Natural killer cell (primary cell): ENCODE measurements at regions not wholly inside any gene's neighbourhood (a gene's known extent, or its start where the extent isn't known, plus 50 kb on each side); places are given as distances from the start of the nearest gene placed in this dataset.

Experiments
- ATAC-seq, 3 donors: fragments of 150-1000 bp in 2 of 3; fragments of 200-7000 bp in 1 of 3; cut with Tn5 transposase; 1 replicate in 1 of 3; 2 replicates in 2 of 3; pipeline ENCODE4 v1.10.0; 2021; ENCODE audit warnings: mild to moderate bottlenecking in 2 of 3, moderate library complexity in 2 of 3
- DNase-seq, 2 donors: peaks; one replicate each; pipeline versions ENCODE4 v3.0.0 to v3.0.0-alpha.2; 2013 to 2021; ENCODE audit warnings: mixed read lengths in 1 of 2
- H3K27ac ChIP-seq: one replicate; pipeline ENCODE4 v1.5.1; 2013; ENCODE audit warnings: mild to moderate bottlenecking, low read length
- H3K27me3 ChIP-seq: one replicate; pipeline ENCODE4 v1.6.1; 2013; ENCODE audit warnings: low read length; ENCODE audit not compliant: control insufficient read depth, insufficient read depth
- H3K36me3 ChIP-seq: one replicate; pipeline ENCODE4 v1.6.1; 2013; ENCODE audit warnings: low read length; ENCODE audit not compliant: control insufficient read depth, insufficient read depth
- H3K4me1 ChIP-seq: one replicate; pipeline ENCODE4 v1.6.1; 2013; ENCODE audit warnings: low read length; ENCODE audit not compliant: control insufficient read depth, insufficient read depth
- H3K4me3 ChIP-seq: one replicate; pipeline ENCODE4 v1.5.1; 2013; ENCODE audit warnings: low read length
- H3K9me3 ChIP-seq: one replicate; pipeline ENCODE4 v1.6.1; 2013; ENCODE audit warnings: low read length; ENCODE audit not compliant: control insufficient read depth, insufficient read depth
- H3K27ac Mint-ChIP-seq, 2 donors: one replicate each; pipeline ENCODE4 v1.8.0; 2022; ENCODE audit warnings: mild to moderate bottlenecking in 2 of 2, mixed read lengths in 2 of 2, moderate library complexity in 1 of 2
- H3K27me3 Mint-ChIP-seq, 2 donors: one replicate each; pipeline ENCODE4 v1.8.0; 2022; ENCODE audit warnings: low read depth in 2 of 2, mixed read lengths in 2 of 2
- H3K36me3 Mint-ChIP-seq: one replicate; pipeline ENCODE4 v1.8.0; 2022; ENCODE audit warnings: mixed read lengths
- H3K4me1 Mint-ChIP-seq, 2 donors: one replicate each; pipeline ENCODE4 v1.8.0; 2022; ENCODE audit warnings: mixed read lengths in 2 of 2
- H3K4me3 Mint-ChIP-seq: one replicate; pipeline ENCODE4 v1.8.0; 2022; ENCODE audit warnings: mild to moderate bottlenecking, moderate library complexity, mixed read lengths
- H3K9me3 Mint-ChIP-seq, 2 donors: one replicate each; pipeline ENCODE4 v1.8.0; 2022; ENCODE audit warnings: mixed read lengths in 2 of 2
- WGBS: methylation state at CpG from one replicate; pipeline ENCODE4 v1.1.7; 2013; ENCODE audit warnings: missing lambda C conversion rate; ENCODE audit not compliant: insufficient coverage; 5-methylcytosine and 5-hydroxymethylcytosine counted together
- intact Hi-C: fragments of 100-400 bp; cut with micrococcal nuclease; formaldehyde crosslinking; loops from one replicate; pipeline ENCODE4 v1.14.2; 2022
- TF ChIP-seq, protein P1 (sequence below): fragments of 200-600 bp; IDR thresholded peaks from one replicate; pipeline ENCODE4 v1.8.0; 2022; ENCODE audit warnings: antibody characterized with exemption

DNA sequence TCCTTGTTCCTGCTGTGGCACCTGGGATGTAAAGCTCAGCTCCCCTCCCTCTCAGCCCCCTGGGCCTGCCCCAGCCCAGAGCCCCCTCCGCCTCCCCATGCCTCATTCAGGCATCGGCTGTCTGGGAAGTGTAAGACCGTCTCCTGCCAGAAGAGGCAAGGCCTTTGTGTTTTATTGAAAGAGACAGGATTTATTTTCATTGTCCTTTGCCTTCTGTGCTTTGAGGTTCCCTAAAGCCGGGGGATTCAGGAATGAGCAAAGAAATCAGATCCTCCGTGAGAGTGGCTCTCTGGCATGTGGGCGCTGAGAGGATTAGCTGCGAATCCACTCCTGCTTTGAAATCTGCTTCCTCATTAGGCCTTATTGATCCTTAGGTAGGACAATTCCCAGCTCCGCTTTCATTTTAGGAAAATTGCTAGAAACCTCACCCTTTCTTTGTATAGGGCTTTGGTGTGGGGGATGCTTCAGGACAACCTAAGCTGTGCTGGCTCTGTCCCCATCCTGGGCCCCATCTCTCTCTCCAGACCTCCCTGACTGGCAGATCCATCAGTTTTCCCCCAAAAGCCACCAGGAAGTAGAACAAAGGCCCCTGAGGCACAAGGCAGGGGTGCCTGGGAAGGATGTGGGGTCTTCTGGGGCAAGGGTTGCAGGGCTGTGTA is 211.5 kb upstream of the TNRC6C start:
- H3K4me1 Mint-ChIP-seq = no peaks in the 10 kb centered on the region
- no peaks in the 10 kb centered on the region for H3K4me1 ChIP-seq
- no peak overlapping the region for H3K4me3 ChIP-seq
- 93% methylated on average over 8 of the region's 8 CpGs for WGBS
- no peak overlapping the region for H3K4me3 Mint-ChIP-seq
- TF ChIP-seq, protein P1, sequence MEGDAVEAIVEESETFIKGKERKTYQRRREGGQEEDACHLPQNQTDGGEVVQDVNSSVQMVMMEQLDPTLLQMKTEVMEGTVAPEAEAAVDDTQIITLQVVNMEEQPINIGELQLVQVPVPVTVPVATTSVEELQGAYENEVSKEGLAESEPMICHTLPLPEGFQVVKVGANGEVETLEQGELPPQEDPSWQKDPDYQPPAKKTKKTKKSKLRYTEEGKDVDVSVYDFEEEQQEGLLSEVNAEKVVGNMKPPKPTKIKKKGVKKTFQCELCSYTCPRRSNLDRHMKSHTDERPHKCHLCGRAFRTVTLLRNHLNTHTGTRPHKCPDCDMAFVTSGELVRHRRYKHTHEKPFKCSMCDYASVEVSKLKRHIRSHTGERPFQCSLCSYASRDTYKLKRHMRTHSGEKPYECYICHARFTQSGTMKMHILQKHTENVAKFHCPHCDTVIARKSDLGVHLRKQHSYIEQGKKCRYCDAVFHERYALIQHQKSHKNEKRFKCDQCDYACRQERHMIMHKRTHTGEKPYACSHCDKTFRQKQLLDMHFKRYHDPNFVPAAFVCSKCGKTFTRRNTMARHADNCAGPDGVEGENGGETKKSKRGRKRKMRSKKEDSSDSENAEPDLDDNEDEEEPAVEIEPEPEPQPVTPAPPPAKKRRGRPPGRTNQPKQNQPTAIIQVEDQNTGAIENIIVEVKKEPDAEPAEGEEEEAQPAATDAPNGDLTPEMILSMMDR = no peak
- no peaks in the 10 kb centered on the region for H3K9me3 Mint-ChIP-seq
- H3K9me3 ChIP-seq = no peaks in the 10 kb centered on the region
- no peaks in the 10 kb centered on the region for H3K36me3 Mint-ChIP-seq
- no peaks in the 10 kb centered on the region for H3K27me3 ChIP-seq
- intact Hi-C loops = no loop called here
- DNase-seq (no peak), ATAC-seq (no peak)
- H3K36me3 ChIP-seq = no peaks in the 10 kb centered on the region
- peaks cover 0 to 3% of the 10 kb centered on the region in 2 donors for H3K27me3 Mint-ChIP-seq
- no peak overlapping the region for H3K27ac ChIP-seq
- no peak overlapping the region for H3K27ac Mint-ChIP-seq

DNA sequence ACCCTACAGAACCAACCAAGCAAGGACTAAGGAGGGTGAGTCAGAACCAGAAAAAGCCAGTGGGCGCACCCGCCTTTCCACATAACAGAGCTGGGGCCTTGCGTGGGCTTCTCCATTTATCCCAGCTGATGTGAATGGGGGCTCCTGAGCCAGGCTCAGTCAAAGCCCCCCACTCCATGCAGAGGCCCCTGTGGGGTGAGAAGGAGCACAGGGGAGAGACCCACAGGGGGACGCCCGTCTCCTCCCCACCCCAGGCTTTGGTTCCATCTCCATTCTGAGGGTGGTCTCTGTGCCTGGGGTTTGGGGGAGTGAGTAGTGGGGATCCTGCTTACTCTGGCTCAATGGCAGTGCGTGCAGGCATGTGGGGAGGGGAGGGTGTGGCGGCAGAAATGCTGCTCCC is 210.1 kb upstream of the TNRC6C start:
- Histone ChIP-seq H3K9me3 (no peaks in the 10 kb centered on the region), H3K27me3 (no peaks in the 10 kb centered on the region), H3K27ac (no peak overlapping the region), H3K4me1 (no peaks in the 10 kb centered on the region), H3K36me3 (no peaks in the 10 kb centered on the region), H3K4me3 (no peak overlapping the region)
- H3K9me3 Mint-ChIP-seq = no peaks in the 10 kb centered on the region
- TF ChIP-seq, protein P1 = no peak
- no peak for DNase-seq
- H3K27me3 Mint-ChIP-seq = peaks cover 0 to 1% of the 10 kb centered on the region in 2 donors
- intact Hi-C loops = no loop called here
- WGBS = 90% methylated on average over 5 of the region's 7 CpGs
- no peaks in the 10 kb centered on the region for H3K36me3 Mint-ChIP-seq
- no peaks in the 10 kb centered on the region for H3K4me1 Mint-ChIP-seq
- ATAC-seq = no peak
- no peak overlapping the region for H3K4me3 Mint-ChIP-seq
- no peak overlapping the region for H3K27ac Mint-ChIP-seq

DNA sequence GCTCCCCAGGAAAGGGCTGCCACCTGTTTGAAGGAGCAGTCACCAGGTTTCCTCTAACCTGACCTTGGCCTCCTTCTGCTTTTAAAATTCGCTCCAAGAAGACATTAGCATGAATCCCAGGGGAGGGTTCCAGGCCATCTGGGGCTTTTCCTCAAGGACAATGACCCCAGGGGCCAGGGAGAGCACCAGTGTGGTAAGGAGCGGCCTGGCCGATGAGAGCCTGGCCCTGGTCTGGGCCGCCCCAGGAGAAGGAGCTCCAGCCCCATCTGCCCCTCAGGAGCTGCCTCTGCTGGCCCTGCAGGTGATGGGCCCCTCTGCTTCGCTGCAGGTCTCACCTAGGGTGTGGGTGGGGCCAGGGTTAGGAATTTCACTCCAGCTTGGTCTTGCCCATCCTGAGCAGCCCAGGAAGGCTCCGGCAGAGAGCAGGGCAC is 209.2 kb upstream of the TNRC6C start:
- Mint-ChIP-seq H3K9me3 (no peaks in the 10 kb centered on the region), H3K27ac (no peak overlapping the region), H3K4me1 (no peaks in the 10 kb centered on the region), H3K27me3 (no peaks in the 10 kb centered on the region), H3K4me3 (no peak overlapping the region), H3K36me3 (no peaks in the 10 kb centered on the region)
- WGBS = 90% methylated on average over 6 of the region's 6 CpGs
- no peak overlapping the region for H3K27ac ChIP-seq
- no peak overlapping the region for H3K4me3 ChIP-seq
- TF ChIP-seq, protein P1 = no peak
- no peaks in the 10 kb centered on the region for H3K27me3 ChIP-seq
- intact Hi-C loops = no loop called here
- H3K36me3 ChIP-seq = no peaks in the 10 kb centered on the region
- no peaks in the 10 kb centered on the region for H3K4me1 ChIP-seq
- no peaks in the 10 kb centered on the region for H3K9me3 ChIP-seq
- DNase-seq = no peak
- no peak for ATAC-seq

DNA sequence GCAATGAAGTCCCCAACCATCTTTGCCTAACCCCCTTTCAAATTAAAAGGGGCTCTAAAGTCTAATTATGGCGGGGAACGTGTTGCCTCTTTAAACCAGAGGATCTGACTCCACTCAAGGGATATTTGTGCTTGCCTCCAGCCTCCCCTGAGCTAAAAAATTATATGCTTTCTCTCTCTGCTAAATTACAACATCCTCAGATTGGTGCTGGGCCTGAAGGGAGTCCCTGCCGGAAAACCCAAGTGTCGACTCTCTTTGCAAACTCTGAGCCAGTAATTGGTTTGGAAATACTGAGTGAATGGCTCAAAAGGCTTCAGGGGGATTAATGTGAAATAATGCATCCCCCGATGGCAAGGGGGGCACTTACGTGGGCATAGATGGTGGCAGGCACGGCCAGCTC is 208.5 kb upstream of the TNRC6C start:
- 91% methylated on average over 7 of the region's 7 CpGs for WGBS
- Mint-ChIP-seq H3K27ac (no peak overlapping the region), H3K9me3 (no peaks in the 10 kb centered on the region)

More for the DNA sequence above, 208.5 kb upstream of the TNRC6C start:
- TF ChIP-seq, protein P1 = no peak
- Histone ChIP-seq H3K27ac (no peak overlapping the region), H3K4me3 (no peak overlapping the region), H3K27me3 (no peaks in the 10 kb centered on the region), H3K4me1 (no peaks in the 10 kb centered on the region), H3K36me3 (no peaks in the 10 kb centered on the region), H3K9me3 (peaks cover 3% of the 10 kb centered on the region)
- intact Hi-C loops = no loop called here
- Mint-ChIP-seq H3K27me3 (no peaks in the 10 kb centered on the region), H3K4me1 (no peaks in the 10 kb centered on the region), H3K4me3 (no peak overlapping the region), H3K36me3 (no peaks in the 10 kb centered on the region)
- ATAC-seq (no peak), DNase-seq (no peak)
